ENCODE measurements at regions not wholly inside any gene's neighbourhood (a gene's known extent, or its start where the extent isn't known, plus 50 kb on each side); places are given as distances from the start of the nearest gene placed in this dataset.

DNA sequence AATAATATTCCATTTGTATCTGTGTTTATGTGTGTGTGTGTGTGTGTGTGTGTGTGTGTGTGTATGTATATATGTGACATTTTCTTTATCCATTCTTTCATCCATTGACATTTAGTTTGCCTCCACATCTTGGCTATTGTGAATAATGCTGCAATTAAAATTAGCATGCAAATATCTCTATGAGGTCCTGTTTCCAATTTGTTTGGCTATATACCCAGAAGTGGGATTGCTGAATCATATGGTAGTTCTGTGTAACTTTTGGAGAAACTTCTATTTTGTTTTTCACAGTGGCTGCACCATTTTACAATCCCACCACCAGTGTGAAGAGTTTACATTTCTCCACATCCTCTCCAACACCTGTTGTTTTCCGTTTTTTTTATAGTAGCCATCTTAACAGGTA is 53.1 kb downstream of the CH25H start:
- no peak for DNase-seq

DNA sequence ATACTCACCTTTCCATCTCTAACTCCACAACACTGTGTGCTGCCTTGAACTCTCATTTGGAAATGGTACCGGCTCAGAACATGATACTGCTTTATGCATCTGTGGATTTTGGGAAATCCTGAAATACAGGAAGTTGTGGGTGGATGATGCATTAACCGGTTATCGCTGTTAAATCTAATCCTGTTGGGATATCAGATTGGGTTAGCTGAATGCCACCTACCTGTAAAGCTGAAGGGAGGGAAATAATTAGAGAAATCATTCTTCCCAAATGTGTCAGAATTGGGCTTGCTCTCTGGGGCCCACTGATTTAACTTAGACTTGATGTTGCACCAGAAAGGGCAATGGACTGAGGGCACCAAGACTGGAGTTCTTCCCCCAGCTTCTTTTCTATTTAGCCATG is 54.0 kb downstream of the CH25H start:
- DNase-seq, result no peak

DNA sequence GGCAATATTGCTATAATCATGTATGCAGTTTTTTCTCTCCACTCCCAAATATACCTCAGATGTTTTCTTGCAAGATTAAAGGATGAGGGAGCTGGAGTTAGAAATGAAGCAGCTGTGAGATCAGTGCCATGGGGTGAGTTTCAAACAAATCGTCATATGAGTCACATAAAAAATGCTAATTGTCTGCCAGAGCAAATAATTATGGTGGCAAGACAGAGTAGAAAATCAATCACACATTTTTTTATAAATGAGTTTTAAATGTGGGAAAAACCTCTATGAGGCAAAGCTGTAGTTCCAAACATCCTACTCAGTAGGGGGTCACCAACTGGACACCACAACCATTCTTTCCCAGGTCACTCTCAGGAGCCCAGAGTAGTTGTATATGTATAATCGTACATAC is 55.3 kb downstream of the CH25H start:
- no peak for DNase-seq

DNA sequence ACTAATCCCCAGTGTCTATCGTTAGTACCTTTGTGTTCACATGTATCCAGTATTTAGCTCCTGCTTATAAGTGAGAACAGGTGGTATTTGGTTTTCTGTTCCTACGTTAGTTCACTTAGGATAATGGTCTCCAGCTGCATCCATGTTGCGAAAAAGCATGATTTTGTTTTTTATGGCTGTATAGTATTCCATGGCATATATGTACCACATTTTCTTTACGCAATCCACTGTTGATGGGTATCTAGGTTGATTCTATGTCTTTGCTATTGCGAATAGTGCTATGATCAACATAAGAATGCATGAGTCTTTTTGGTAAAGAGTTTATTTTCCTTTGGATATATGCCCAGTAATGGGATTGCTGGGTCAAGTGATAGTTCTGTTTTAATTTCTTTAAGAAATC is 59.1 kb downstream of the CH25H start:
- no peak for DNase-seq

DNA sequence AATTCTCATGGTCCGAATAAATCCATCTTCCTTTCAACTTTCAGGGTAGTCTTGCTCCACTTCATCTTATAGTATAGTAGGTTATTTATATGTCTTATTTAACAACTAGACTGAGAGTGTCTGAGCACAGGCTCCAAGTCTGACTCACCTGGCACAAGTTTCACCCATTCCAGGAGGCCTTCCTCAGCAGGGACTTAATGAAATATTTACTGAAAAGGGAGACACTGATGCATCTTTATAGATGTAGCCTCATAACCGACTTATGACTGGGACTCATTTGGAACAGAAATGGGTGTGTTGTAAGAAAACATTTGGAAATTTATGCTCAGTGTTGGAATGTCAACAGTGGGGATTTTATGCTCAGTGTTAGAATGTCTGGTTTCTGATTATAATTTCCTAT is 59.9 kb downstream of the CH25H start:
- DNase-seq, result no peak

DNA sequence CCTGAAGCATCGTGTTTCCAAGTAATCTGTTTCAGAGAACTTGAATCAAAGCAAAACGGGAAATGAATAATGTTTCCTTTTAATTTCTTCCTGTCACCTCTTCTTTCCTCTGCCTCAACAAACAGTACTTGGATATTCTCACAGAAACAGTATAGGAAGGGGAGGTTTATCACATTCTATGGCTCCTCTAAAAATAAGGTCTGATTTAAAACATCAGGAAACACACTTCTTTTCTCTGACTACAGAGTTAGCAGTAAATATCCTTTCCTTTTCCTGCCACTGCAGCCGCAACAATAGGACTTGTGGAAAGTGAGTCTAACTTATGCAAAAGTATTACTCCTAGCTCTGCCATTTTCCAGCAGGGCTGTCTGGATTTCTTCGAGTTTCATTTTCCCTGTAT is 62.3 kb downstream of the CH25H start:
- no peak for DNase-seq

DNA sequence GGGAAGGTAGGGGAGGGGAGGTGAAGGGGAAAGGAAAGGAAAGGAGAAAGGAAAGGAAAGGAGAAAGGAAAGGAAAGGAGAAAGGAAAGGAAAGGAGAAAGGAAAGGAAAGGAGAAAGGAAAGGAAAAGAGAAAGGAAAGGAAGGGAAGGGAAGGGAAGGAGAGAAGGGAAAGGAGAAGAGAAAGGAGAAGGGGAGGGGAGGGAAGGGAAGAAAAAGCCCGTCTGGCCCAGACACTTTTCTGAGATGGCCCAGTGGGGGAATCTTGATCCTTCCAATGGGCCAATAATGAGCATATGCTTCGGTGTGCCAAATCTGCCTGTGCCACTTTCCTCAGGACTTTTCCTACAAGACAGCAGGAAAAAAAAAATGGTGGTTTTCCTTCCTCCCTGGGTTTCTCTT is 64.5 kb downstream of the CH25H start:
- no peak for DNase-seq

DNA sequence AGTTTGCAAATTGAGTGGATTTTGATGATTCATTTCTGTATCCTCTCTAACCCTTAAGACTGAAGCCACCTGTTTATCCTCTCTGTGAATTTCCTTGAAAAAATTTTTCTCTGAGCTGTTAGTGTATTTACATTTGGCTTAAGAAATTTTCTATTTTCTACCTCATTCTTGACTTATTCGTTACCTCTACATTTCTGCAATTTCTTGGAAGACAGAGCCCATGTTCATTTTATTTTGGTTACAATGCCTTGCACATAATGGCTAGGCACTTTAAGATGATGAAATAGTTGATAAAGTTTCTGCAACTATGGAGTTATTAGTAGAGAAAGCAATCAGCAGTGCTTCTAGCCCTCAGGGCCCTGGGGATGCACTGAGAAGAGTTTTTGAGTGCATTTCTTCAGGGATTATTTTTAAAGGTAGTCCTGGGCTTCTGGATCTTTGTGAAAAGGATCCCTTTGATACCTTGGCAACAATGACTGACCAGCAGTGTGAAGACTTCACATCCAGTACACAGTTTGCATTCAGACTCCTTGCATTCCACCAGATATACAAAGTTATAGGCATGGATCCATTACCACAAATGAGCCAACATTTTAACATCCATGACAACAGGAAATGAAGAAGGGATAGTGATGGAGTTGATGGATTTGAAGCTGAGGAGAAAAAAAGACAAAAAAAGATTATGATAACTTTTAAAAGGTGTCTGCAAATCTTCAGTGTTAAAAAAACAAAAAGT is 68.2 kb downstream of the CH25H start:
- no peak for DNase-seq

DNA sequence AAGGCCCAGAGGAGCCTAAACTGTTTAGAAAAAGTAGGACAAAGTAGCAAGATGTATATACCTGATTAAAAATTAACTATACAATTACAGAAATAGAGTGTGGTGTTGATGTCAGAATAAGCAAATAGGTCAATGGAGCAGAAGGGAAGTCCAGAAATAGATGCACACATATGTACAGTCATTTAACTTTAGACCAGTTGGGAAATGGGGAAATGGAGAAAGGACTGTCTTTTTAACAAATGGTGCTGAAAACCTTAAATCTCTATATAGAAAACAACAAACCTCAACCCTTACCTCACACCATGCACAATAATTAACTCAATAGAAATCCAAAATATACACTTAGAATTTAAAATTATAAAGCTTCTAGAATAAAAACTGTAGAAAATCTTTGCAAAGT is 72.2 kb downstream of the CH25H start:
- DNase-seq, result no peak

DNA sequence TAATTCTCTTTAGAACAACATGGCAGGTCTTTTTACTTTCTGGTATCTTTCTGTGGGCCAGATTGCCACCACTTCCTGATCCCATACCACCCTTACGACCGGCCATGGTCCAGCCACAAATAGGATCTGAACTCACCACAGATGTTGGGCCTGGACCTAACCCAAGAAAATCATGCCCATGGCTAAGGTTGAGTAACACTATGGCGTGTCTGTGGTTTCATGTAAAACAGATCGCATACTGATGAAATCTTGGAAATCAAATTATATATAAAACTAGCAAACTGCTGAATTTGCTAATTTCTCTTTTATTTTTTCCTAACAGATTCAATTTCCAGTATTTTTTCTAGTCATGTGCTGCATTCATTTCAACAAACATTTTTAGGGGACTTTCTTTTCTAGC is 77.2 kb downstream of the CH25H start:
- DNase-seq, result peak in 1 of 2 donors; percentile 11

DNA sequence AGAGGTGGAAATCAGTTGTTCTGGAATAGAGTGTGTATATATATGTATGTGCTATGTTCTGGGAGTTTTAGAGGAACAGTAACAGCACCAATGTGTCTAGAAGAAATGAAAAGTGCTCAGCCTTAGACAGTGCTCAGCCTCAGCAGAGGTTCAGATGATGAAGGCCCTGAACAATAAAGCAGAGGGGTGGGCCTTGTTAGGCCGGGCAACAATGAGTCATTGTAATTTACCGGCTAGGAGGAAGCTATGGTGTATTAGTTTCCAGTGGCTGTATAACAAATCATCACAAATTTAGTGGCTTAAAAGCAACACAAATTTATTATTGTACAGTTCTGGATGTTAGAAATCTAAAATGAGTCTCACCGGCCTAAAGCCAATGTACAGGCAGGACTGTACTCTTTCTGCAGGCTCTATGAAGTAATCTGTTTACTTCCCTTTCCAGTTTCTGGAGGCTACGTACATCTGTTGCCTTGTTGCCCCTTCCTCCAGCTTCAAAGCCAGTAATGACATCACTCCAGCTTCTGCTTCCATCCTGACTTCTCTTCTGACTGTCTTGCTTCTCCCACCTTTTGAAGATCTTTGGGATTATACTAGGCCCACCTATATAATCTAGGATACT is 84.6 kb downstream of the CH25H start:
- DNase-seq, result peak in 1 of 2 donors; percentile 61

DNA sequence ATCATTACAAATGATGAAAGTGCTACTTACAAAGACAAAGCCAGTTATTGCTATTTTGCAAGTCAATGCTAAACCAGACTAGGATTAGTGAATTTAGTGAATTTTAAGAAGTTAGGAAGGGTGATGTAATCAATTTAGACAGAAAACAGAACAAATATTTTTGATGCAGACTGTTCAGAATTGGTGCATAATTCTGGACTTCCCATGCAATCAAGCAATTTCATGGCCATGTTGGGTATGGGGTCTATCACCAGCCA is 85.4 kb downstream of the CH25H start:
- DNase-seq, result no peak

DNA sequence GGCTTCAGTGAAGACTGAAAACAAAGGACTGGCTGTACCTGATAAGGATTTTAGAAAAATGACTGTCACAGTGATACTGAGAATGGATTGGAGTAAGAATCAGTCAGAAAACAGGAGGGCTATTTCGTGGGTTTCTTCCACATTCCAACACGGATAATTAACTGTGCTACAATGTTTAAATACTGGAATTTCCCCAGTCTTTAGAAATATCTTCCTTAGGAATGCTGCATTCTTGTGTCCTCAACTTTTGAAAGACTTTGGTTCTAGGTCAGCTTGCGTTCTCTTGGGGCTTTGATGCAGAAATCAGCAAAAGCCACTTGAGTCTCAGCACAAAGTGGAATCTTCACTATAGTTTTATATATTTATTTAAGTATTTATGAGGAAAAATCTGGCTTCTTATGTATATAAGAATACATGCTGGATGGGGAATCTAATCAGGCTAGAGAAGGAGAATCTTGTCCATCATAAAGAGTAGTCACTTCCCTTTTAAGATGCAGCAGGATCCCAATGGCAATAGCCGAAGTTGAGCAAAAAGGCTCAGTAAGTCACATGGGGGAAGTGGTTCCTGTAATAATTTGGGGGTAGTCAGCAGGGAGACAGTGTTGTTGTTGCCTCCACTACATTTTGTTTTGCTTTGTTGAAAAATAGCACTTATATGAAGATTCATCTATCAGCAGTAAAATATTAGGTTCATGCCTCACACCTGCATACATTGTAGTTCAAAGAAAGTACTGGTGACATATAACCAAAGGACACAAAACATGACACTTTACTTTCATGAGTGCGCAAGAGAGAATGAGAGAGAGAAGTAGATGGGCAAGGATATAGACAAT is 86.0 kb downstream of the CH25H start:
- no peak for DNase-seq

DNA sequence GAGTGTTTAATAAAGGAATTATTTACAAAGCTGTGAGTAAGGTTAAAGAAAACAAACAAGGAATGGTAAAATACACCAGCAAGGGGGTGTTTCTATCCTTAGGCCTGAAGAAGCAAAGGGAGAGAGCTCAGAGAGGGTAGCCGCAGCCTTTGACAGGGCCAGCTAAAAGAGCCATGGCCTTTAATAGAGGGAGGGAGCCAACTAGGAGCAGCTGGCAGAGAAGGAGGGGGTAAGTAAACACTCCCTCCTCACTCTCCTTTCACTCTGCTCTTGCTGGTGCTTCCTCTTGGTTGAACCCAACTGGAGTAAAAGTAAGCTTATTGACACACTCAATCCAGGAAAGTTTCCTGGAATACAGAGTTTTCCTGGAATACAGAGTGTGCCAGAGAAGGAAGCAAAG is 87.5 kb downstream of the CH25H start:
- no peak for DNase-seq

DNA sequence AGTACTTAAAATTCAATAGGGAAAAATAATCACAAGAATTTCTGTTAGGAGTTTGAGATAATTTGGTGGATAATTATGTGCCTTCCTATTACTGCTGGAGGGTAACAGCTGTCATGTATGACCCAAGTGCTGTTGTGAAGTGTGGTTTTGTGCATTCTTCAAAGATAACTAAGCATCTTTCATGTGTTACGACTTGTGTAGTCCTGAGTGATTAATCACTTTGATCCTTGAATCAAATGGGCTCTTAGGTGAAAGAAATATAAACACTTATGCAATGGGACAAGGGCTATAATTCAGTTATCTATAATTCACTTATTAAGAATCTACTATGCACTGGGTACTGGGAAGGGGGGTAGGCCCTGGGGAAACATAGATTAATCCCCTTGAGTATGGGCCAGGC is 89.0 kb downstream of the CH25H start:
- DNase-seq, result no peak

DNA sequence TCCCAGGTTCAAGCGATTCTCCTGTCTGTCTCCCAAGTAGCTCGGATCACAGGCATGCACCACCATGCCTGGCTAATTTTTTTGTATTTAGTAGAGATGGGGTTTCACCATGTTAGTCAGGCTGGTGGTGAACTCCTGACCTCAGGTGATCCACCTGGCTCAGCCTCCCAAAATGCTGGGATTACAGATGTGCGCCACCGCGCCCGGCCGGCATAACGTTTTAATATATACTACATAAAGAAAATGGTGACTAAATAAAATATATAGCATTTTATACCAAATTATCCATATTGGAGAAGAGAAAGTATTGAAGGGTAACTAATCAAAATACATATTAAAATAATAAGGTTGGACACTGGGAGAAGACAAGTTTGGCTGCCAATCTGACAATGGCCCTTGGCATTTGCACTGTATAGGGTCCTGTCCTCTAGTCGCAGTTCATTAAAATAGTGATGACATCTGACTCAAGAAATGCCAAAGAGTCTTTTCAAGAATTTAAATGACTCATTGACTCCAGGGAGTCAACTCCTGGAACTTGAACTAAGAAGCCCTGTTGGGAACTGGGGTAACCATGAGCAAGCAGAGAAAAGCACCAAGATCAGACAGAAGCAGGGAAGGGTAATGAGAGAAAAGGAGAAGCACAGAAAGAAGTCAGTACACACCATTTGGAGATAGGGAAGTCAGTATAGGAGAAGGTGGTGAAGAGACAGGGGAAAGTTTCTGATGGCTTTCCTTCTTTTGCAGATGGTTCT is 91.1 kb downstream of the CH25H start:
- DNase-seq, result peak in 1 of 2 donors; percentile 93

DNA sequence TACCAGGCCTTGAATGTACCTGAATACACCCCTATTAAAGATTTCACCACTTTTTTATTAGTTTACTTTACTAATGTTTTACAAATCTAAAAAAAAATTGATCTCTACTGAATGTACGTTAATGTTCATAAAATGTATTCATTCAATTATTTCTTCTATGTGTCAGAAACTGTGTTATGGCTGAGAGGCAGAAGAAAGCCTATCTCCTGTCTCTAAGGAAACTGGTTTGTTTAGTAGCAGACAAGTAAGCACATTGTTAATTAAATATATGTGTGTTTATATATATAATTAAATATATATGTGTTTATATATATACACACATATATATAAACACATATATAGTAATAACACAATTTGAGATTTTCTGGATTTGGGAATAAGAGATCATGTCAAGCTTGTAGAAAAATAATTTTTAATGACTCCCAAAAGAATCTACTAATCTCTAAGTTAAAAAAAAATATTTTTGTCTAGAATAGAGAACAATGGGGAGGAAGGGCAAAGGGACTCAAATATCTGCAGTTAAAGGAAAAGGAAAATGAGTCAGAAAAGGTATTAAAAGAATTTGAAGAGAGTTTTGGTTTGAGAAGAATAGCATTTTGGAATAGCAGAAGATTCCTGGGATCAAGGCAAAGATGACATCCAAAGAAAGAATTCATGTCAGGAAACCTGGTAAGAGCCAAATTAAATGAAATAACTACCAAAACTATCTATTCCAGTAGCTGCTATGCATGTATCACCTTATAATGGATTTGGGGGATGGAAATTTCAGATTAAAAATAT is 92.1 kb downstream of the CH25H start:
- DNase-seq, result no peak

DNA sequence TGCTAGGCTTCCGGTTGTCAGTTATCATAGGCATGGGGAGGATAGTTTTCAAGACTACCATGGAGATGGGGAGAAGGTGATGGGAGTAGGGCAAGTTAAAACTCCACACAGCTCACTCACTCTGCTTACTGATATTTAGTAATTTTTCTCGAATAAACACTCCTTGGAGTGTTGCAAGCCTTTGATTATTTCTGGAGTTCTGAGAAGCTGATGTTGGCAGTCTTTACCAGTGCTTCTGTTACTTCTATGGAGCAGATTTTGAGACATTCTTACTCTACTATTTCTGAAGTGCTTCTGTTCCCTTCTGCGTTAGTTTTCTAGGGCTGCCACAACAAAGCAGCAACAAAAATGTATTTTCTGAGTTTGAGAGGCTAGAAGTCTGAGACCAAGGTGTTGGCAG is 104.4 kb downstream of the CH25H start:
- DNase-seq, result no peak

DNA sequence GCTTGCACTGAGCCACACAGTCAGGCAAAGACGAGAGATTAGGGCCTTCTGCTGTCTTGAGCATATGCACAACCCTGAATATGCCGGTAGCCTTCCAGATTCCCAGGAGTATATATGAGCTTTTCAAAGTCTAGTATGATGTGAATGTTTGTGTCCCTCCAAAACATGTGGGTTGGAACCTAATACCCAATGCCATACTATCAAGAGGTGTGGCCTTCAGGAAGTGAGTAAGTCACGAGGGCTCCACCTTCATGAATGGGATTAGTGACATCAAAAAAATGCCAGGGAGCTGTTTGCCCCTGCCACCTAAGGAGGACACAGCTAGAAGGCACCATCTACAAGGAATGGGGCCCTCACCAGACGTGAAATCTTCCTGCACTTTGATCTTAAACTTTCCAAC is 105.2 kb downstream of the CH25H start:
- no peak for DNase-seq

DNA sequence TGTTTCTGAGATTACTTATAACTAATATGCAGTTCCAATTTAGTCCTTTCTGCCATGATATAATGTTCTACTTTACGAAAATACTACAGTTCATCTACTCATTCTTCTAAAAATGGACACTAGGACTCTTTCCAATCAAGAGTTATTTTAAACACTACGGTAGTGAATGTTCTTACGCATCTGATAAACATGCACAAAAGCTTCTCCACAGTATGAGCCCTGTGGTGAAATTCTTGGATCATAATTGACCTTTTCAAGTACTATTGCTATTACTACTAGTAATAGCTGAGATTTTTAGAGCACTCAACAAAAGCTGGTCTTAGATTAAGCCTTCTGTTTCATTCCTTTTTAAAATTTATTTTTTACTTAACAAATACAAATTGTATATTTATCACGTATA is 106.4 kb downstream of the CH25H start:
- no peak for DNase-seq

DNA sequence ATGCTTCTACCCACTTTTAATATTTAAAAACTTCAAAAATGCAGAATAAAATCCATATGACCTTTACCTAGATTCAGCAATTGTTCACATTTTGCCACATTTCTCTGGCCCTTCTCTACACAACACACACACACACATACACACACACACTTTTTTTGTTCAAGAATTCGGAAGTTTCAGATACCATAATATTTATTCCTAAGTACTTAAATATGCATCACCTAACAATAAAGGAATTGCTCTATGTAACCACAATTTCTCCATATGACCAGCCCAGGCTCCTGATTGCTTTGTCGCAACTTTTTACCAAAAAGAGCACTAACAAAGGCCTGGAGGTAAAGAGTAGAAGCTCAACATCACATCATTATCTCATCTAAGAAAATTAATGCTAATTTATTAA is 106.6 kb downstream of the FAS start:
- DNase-seq, result no peak

DNA sequence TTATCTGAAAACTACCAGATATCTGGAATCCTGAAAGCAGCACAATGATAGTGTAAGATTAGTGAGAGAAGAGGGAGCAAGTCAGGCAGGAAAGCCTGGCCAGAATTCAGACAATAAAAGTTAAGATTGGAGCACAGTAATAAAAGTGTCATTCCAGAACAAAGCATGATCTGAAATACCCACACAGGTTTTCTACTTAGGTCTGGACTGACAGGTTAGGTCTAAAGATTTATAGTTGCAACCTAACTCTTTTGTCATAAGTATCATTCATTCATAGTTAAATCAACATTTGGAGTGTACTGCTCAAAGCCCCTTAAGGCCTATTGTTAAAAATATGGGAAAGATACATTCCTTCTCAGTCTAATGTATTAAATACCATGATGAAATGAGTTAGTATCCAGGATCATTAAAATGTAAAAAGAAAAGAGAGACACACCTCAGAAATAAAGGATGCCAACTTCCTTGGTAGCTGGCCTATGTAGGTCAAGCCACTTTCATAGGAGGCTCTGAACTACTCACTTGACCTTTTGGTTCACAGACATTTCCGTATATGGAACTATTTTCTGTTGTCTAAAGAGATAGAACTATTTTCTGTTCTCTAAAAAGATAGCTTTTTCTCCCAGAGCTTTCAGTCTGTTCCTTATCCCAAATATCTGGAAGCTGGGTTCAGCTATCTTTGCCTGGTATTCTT is 105.2 kb downstream of the FAS start:
- DNase-seq, result no peak
